A549 (cell line): ENCODE measurements at regions not wholly inside any gene's neighbourhood (a gene's known extent, or its start where the extent isn't known, plus 50 kb on each side); places are given as distances from the start of the nearest gene placed in this dataset.

ENCODE experiments used
- EP300 ChIP-seq, 2 experiments: fragments of >200 bp; sonication (Bioruptor Twin); formaldehyde crosslinking; IDR thresholded peaks; 2 replicates in 1 of 2; 3 replicates in 1 of 2; pipeline ENCODE4 v1.6.1; 2016 to 2017
- JUN ChIP-seq, 2 experiments: fragments of >200 bp; sonication (Bioruptor Twin); formaldehyde crosslinking; IDR thresholded peaks; 2 replicates in 1 of 2; 3 replicates in 1 of 2; pipeline ENCODE4 v1.6.1; 2016 to 2017
- MAFK ChIP-seq: fragments of 450-650 bp; IDR thresholded peaks from 2 replicates; pipeline ENCODE4 v1.6.1; 2014; ENCODE audit not compliant: partially characterized antibody
- POLR2A ChIP-seq: IDR thresholded peaks from 2 replicates; pipeline ENCODE4 v1.6.1; 2012; ENCODE audit warnings: mild to moderate bottlenecking, low read length
- TF ChIP-seq, protein P1 (sequence below): fragments of >200 bp; sonication (Bioruptor Twin); formaldehyde crosslinking; IDR thresholded peaks from 3 replicates; pipeline ENCODE4 v1.5.1; 2016

DNA sequence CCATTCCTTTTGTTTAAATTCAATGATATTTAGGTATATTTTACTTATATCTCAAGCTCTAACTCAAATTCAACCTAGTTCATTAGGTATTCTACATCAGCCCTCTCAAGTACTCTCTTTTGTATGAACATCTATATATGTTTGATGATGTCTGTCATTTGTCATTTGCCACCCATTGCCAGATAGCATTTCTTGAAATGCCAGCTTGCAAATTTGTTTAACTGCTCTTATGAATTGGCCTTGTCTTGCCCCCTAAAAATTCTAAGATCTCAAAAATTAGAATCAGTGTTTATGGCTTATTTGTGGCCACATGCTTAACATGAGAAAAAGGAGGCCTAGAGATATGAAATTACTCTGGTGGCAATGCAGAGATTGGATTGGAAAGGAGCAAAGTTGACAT lies 1140.3 kb upstream of the DDX18 start:
- TF ChIP-seq MAFK (peak; percentile 25), EP300 (IDR thresholded peaks at IDR 0.05) (no peak), JUN (IDR thresholded peaks at IDR 0.05) (no peak), POLR2A (no peak)
- TF ChIP-seq, protein P1, sequence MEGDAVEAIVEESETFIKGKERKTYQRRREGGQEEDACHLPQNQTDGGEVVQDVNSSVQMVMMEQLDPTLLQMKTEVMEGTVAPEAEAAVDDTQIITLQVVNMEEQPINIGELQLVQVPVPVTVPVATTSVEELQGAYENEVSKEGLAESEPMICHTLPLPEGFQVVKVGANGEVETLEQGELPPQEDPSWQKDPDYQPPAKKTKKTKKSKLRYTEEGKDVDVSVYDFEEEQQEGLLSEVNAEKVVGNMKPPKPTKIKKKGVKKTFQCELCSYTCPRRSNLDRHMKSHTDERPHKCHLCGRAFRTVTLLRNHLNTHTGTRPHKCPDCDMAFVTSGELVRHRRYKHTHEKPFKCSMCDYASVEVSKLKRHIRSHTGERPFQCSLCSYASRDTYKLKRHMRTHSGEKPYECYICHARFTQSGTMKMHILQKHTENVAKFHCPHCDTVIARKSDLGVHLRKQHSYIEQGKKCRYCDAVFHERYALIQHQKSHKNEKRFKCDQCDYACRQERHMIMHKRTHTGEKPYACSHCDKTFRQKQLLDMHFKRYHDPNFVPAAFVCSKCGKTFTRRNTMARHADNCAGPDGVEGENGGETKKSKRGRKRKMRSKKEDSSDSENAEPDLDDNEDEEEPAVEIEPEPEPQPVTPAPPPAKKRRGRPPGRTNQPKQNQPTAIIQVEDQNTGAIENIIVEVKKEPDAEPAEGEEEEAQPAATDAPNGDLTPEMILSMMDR = no peak
